HG02870 (cell line): ENCODE measurements at regions not wholly inside any gene's neighbourhood (a gene's known extent, or its start where the extent isn't known, plus 50 kb on each side); places are given as distances from the start of the nearest gene placed in this dataset.

Experiments
- ATAC-seq: cut with Tn5 transposase; IDR thresholded peaks from one replicate; pipeline ENCODE4 v1.9.1; 2021; ENCODE audit warnings: mild to moderate bottlenecking, moderate library complexity; ENCODE audit not compliant: unreplicated experiment

DNA sequence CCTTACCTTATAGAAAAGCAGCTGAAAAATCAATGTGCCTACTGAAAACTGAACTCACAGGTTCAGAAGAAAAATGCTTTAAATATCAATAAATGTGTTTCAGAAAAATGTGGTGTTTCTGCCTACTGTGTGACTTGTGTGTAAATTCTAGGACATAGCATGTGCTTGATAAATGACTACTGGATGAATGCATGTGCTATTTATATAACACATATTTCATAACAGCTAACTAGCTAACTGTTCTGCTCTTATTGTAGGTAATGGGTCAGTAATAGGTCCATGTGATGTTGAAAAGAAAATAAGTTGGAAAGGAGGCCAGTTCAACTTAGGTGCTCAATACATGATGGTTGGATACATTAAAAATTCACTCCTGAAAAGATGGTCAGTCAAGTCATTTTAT lies 993.0 kb upstream of the LCORL start:
- ATAC-seq = no peak

DNA sequence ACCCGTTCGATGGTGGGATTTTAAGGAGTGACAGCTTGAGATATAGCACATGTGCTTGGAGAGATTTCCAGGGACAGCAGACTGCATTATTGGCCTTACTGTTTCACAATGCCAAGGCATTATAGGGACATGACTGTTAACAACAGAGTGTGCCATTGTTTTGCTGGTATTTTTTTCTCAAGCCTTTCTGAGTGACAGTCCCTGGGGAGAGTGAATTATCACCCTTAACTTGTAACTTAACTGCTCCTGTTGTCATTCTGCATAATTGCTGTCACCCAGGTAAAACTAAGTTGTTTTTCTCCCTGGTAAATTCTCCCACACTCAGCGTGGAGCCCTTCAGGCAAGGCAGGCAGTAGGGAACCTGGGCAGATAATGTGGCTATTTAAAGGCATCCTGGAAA lies 989.2 kb upstream of the LCORL start:
- ATAC-seq = no peak

- ATAC-seq = no peak
These were observed 988.3 kb upstream of the LCORL start for GRCh38 chr4:19009881-19010280.

DNA sequence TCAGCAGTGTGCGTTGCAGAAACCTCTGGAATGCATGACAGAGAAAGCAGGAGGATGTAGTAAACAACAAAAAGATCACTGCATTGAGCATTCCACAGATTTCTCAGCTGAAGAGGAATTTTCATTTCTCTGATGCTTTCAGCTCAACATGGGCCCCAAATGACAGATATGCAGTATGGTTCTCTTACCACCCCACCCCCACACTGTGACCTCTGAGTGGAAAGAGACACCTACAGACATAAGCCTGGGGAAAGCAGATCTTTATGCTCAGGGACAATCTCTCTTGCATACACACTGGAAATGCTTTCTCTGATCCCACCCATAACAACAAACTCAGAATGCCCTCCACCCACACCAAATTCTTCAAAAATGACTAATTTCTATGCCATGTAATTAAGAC lies 983.7 kb upstream of the LCORL start:
- ATAC-seq = no peak

DNA sequence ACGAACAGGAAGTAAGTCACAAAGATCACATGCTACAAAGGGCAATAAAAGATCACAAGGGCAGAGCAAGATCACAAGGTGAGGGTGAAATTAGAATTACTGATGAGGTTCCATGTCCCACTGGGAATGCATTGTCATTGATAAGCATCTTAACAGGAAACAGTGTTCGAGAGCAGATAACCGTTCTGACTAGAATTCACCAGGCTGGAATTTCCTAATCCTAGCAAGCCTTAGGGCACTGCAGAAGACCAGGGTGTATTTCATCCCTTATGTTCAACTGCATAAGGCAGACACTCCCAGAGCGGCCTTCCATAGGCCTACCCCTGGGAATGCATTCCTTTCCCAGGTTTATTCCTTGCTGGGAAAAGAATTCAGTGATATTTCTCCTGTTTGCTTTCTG lies 980.6 kb upstream of the LCORL start:
- no peak for ATAC-seq

DNA sequence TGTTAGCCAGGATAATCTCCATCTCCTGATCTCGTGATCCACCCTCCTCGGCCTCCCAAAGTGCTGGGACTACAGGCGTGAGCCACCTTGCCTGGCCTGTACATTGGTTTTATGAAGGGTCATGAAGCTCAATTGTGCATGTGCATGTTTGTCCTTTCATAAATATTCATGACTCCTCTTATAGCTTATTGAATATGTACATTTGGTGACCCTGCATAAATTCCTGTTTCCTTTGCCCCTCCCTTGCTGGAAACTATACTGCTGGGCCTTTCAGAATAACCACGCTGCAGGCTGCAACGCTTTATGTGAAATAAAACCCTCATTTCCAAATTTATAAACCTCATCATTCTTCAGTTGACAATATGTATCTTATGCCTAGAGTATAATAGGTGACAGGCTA lies 978.0 kb upstream of the LCORL start:
- no peak for ATAC-seq

- no peak for ATAC-seq
These were observed 959.7 kb upstream of the LCORL start for GRCh38 chr4:18981234-18981615.

DNA sequence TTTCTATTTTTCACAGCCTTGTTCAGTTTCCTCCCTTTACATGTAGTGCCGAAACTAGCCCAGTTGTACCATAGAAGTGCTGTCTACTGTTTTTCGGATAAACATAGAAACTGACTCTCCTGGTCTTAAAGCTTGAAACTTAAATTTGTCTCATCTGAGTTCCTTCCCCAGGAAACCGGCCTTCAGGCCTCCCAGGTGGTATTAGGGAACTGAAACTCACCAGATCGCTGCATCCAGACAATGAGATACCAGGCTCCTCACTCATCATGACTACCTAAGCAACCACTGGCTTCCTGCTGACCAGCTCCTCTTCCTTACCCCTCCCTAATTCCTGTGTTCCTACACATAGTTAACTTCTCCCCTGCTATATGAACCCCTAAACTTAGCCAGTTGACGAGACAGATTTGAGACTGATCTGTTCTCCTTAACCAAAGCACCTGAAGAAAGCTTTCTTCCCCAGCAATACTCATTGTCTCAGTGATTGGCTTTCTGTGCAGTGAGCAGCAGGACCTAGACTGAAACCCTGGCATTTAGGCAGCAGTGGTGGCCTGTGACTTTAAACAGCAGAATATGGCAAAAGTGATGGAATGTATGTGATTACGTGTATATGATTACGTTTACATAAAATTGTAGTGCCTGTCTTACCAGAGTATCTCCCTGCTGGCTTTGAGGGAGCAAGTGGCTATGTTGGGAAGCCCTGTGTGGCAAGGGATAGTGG lies 959.1 kb upstream of the LCORL start:
- ATAC-seq = peak; percentile 74

DNA sequence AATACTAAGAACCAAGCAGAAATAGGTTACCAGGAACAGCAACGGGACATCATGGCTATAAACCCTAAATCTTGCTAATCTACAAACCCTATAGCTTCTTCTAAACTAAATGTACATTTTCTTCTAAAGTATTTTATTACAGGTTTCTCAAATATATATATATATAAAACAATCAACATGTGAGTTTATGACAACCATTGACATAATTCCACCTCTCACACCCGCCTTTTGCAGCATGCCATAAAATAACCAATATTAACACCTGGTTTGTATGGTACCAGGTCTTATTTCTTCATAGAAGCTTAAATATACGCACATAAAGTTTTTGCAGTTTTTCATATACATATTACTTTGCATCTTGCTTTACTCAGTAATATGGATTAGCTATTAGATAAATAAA lies 955.3 kb upstream of the LCORL start:
- ATAC-seq = no peak

DNA sequence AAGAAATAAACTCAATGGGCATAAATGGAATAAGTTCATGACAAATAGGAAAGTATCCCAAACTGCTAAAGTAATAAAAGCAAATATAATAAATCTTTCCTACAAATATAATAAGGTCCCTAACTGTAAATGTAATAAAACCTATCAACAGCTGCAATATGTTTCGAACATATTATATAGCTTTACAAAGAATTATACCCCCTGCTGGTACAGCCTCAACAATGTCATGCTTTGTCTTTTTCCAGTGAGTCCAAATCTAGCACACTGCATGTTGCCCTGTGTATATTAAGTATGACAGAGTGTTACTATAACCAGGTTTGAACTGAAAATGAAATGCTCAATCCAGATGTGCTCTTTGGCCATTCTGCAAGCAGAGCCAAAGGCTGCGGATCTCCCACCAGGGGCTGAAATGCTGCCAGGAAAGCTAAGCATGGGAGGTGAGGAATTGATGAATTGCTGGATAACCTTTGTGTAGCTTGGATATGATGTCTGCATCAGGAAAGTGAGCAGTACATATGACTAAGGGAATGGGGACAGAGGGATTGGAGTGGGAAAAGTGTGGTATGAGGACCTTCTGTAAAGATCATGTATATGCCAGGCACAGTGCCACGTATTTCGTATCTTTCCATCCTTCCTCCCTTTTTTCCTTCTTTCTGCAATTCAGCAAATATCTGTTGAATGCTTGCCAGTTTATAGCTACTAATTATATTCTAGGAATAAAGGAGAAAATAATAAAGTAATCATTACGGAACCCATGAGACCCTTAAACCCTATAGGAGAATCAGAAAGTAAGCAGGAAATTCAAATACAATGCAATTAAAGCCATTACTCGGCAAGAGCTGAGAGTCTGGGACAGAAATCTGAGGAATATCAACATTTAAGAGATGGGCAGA lies 954.6 kb upstream of the LCORL start:
- ATAC-seq = no peak

DNA sequence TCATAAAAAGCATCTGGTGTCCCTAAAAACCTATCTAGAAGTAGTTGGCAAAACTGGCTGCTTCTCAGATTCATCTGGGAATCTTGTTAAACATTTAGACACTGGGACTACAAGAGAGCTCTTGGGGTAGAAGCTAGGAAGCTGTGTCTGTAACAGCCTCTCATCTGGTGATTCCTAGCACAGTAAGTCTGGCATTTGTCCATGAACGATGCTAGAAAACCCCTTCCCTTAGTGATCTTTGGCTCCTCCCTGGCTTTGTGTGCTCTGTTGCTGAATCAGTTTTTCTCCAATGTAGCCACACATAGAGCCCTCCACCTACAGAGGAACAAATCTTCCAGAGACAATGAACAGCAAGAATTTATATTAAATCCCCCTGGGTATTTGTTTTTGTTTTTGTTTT lies 951.7 kb upstream of the LCORL start:
- no peak for ATAC-seq

- ATAC-seq = no peak
These were observed 940.3 kb upstream of the LCORL start for GRCh38 chr4:18961879-18962278.

GRCh38 chr4:18961266-18961665 lies 939.7 kb upstream of the LCORL start:
- ATAC-seq = no peak

DNA sequence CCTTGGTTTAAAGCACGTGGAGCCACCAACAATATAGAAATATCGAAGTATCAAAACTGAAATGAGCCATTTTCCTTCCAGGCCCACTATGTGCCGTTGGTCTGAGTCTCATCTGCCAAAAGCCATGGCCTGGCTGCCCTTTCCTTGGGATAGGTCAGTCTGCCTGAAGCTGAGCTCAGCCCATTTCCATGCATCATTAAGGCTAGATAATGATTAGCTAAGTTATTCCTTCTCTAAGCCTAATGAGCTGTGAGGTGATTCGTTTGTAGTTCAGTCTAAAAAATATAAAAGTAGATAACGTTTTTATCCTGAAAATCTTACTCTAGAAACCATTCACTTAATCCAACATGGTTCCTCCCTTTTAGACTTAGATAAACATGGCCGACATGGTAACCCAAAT lies 936.2 kb upstream of the LCORL start:
- ATAC-seq = no peak

GRCh38 chr4:18954538-18954937 lies 933.0 kb upstream of the LCORL start:
- ATAC-seq = no peak

DNA sequence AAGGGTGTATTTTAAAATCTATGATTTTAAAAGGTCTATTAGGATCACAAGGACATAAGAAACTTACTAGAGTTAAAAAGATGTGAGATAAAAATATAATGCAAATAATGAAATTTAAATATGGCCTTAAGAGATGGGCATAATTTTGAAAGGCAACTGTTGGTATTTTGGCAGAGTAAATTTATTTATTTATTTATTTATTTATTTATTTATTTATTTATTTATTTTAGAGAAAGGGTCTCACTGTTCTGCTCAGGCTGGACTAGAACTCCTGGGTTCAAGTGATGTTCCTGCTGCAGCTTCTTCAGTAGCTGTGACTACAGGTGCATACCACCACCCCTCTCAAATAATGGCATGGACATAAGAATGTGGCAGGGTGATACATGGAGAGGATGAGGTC lies 932.1 kb upstream of the LCORL start:
- no peak for ATAC-seq

- ATAC-seq = no peak
These were observed 923.9 kb upstream of the LCORL start for GRCh38 chr4:18945464-18945863.

DNA sequence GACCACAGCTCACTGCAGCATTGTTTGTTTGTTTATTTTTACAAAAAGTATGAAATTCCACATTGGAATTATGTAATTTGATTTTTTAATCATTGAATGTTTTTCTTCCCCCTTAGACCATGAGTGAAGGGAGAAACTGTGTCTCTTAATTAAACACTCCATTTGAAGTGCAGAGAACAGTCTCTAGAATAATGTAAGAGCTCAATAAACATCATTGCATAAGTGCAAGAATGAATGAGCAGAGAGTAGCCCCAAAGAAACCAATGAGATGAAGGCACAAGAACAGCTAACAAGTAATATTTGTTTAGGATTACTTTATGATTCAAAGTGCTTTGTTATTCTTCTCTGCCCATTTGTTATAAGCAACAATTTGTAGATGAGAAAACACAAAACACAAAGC lies 921.3 kb upstream of the LCORL start:
- no peak for ATAC-seq

GRCh38 chr4:18938343-18939099 lies 917.0 kb upstream of the LCORL start:
- ATAC-seq = no peak

DNA sequence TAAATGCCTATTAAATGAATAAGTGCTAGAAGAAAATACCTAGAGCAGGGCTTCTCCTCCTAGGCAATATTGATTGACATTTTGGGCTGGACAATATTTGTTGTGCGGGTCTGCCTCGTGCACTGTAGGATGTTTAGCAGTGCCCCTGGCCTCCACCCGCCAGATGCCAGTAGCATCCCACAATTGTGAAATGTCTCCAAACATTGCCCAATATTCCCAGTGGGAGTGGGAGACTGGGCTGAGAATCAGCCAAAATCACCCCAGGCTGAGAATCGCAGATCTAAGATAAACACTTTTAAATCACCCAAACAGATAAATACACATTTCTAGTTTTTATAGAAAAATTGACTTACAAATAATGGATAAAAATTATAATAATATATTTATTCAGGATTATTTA lies 916.2 kb upstream of the LCORL start:
- ATAC-seq = no peak

DNA sequence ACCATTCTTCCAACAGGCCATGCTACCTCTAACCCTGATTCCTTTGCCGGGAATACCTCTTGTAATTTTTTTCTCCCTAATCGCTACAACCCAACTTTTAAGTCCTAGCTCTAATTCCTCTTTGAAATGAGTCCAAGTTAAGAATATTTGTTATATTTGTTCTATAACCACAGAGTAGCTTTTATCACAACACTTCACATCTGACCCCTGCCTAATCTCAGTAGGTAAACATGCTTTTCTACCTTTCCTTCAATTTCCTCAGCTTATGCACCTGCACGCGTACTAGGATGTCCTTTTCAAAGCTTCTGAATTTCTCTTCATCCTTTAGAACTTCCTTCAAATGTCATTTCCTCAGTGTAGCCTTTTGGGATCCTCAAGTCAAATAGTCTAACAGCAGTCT lies 915.5 kb upstream of the LCORL start:
- ATAC-seq = no peak
